DMS 273 treated with DMSO at 0.1 percent for 48 hours (cell line): ENCODE measurements at regions not wholly inside any gene's neighbourhood (a gene's known extent, or its start where the extent isn't known, plus 50 kb on each side); places are given as distances from the start of the nearest gene placed in this dataset.

Experiments used
- DNase-seq: peaks from one replicate; lab custom pipeline; 2025; lab: John Stamatoyannopoulos, UW

DNA sequence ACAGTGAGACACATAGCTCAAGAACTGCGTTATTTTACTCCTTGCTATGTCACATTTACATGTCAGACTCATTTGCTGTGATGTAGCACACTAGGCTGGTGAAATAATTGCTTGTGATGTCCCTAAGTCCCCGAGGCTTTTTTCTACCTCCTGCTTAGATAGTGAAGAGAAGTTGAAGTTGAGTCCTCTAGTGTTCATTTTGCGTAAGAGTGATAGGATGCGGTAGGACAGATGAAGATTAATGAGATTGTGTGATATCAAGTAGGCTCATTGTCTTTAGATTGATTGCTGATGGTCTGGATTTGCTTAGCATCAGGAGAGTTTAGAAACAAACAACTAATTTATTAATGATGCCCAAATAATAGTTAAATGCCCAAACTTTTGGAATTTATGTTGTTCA, 173.6 kb upstream of the NUDT6 start:
- no peak for DNase-seq

DNA sequence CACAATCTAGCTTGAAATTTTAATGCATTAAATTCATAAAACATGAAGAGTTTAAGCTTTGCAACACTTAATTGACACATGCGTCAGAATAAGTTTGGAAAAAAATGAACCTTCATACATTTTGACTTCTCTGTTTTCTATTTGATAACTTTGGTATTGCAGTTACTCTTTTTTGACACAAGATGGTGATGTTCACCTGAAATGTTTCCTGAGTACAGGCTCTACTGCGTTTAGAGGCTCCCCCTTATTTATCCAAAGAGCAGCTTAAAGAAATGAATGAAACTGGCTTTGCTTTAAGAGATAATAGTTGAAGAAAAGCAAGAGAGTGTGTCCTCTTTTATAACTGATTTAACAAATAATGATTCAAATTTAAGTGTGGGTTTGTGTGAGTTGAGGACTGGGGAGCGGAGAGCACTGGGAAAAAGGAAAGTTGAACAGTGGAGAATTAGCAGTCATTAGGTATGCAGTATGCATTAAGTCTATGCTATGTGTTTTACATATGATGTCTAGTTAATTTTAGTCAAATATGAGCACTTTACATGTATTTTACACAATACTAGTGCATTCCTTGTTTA, 180.6 kb upstream of the NUDT6 start:
- no peak for DNase-seq

DNA sequence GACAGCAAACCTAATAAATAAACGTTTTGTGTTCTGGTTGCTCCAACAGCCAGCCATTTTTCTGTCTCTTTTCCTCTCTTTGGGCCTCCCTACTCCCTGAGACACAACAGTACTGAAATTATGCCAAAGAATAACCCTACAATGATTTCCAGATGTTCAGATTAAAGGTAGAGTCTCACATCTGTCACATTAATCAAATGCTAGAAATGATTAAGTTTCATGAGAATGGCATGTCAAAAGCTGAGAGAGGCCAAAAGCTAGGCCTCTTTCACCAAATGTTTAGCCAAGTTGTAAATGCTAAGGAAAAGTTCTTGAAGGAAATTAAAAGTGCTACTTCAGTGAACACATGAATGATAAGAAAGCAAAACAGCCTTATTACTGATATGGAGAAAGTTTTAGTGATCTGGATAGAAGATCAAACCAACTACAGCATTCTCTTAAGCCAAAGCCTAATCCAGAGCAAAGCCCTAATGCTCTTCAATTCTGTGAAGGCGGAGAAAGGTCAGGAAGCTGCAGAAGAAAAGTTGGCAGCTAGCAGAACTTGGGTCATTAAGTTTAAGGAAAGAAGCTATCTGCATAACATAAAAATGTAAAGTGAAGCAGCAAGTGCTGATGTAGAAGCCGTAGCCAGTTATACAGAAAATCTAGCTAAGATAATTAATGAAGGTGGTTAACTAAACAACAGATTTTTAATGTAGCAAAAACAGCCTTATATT, 182.1 kb upstream of the NUDT6 start:
- no peak for DNase-seq

DNA sequence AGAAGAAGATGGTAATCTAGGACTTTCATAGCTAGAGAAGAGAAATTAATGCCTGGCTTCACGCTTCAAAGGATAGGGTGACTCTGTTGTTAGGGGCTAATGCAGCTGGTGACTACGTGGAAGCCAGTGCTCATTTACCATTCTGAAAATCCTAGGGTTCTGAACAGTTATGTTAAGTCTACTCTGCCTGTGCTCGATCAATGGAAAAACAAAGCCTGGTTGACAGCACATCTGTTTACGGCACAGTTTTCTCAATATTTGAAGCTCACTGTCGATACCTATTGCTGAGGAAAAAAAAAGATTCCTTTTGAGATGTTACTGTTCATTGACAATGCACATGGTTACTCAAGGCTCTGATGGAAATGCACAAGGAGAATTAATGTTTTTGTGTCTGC, 182.6 kb upstream of the NUDT6 start:
- no peak for DNase-seq

DNA sequence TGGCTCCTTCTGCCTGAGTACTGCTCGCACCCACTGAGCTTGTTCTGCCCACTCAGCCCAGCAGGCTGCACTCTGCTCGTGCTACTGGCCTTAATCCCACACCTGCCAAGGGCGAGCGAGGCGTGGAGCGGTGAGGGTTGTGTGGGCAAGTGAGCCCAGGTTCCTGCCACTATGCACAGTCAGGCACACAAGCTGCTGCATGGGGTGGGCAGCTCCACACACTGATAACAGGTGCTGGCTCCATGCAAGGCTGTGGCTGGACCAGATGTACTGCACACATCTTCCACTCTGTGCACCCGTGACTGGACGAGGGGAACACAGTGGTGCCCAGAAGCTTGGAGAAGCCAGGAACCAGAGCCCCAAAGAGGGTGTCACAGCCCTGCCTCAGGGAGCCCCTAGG, 184.3 kb upstream of the NUDT6 start:
- DNase-seq, result no peak

DNA sequence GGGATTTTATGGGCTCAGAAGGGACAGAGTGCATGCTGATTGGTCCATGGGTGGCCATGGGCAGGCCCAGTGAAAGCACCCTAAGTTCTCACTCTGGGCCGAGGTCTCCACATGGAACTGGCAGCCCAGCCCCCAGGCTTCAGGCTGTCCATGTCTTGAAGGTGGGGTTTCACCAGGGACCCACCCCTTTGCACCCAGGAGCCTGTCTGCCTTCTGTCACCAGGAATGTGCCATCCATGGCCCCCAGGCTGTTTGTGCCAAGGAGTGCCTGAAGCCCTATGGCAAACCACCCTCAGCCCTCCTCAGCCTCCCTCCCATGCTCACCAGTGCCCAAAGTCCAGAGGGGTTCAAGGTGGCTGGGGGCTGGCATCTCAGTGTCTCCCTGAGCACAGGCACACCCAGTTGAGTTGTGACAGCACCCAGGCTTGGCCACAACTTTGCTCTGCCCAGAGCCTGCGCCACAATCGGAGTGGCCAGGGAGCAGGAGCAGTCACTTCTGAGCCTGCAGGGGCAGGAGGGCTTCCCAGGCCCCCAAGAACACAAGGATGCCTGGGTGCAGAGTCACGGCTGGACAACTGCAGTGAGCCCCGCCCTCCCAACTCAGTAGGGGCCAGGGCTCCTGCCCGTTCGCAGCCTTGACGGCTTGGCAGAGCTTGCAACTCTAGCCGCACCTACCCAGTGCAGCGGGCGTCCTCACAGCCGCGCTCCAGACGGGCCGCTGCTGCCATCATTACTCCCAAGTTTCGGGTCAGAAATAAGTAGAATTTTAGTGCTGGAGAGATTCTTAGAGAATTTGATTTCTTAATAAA, 185.3 kb upstream of the NUDT6 start:
- no peak for DNase-seq

DNA sequence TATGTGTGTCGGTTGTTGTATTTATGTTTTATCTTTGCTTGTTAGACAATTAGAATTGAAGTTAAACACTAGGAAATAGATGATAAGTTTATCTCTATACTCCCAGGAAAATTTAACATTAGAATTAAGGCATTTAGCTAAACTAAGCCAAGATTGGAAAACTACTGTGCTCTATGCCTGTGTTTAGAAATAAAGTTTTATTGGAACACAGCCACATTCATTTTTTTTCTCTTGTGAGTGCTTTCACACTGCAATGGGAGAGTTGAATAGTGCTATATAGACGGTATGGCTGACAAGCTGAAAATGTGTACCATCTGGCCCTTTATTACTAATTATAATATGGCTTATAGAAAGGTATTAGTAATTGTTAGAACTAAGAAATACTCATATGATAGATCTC, 186.7 kb upstream of the NUDT6 start:
- no peak for DNase-seq

DNA sequence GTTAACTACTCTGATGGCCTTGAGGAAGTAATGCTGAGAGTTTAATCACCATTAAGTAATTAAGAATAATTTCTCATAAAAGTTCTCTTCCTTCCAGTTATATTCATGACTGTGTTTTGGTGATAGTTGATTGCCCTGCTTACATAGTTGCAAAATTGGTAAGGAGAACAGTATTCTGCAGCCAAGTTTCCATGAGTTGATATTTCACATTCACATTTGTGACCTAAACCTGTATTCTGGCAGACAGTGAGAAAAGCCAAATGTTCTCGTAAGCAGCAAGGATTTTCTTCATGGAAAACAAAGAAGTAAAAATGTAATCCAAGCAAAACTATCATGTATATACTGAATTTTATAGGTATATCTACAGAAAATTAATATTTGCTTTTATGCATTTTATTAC, 187.8 kb upstream of the NUDT6 start:
- DNase-seq, result no peak

DNA sequence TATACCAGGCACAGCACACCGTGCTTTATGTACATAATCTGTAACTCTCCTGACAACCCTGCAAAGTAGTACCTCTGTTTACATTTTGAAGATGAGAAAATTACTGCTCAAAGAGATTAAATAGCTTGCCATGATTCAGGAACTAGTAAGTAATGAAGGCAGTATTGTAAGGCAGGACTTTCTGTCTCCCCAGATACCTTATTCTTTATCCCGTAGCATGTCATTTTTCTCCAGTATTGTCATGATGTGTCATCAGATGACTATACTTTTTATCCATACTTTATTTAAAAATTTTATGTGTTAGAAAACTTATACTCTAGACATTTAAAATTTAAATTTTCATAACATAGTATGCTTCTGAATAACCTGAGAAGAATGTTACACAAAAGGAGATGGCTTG, 188.3 kb upstream of the NUDT6 start:
- no peak for DNase-seq

DNA sequence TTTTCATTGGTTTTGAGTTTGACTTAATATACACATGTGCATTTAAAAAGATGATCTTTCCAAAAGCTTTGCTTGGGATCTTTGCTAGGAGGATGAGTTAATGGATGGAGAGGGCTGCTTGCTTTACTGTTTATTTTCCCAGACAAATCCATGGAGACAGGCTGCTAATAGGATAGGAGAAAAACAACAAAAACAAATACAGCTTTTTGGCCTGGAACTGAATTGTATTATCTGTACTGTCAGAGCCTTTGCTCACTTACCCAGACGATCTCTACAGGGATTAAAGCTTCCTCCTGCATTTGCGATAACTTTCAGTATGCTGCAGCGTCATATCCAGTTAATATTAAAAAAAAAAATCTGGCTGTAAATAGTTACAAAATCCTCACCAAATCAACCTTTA, 190.8 kb upstream of the NUDT6 start:
- no peak for DNase-seq

DNA sequence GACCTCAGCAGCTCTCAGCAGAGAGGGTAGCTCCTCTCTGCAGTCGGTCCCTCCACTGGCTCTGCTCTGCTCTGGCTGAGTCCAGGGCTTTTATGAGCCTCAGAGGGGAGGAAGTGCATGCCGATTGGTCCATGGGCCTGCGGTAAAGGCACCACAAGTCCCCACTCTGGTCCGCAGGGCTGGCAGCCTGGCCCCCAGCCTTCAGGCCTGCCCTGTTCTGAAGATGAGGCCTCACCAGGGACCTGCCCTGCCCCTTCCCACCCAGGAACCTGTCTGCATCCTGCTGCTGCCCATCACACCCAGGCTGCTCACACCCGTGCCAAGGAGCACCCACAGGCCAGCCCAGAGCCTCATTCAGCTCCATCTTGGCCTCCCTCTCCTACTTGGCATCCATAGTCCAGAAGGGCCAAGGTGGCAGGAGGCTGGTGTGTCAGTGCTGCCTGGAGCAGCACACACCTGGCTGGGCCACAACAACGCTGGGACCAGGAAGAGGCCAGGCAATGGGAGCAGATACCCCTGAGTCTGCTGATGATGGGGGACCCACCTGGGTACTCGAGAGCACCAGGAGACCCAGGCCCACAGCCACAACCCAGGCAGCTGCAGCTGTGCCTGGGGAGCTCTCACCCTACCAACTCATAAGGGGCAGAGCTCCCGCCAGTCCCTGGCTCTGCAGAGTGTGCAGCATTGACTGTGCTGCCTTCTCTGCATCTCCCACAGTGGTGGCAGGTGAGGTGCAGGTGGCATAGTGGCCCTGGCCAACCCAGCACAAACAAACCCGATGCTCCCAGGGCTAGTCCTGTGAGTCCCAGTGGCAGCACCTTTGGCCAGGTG, 191.9 kb upstream of the NUDT6 start:
- no peak for DNase-seq

DNA sequence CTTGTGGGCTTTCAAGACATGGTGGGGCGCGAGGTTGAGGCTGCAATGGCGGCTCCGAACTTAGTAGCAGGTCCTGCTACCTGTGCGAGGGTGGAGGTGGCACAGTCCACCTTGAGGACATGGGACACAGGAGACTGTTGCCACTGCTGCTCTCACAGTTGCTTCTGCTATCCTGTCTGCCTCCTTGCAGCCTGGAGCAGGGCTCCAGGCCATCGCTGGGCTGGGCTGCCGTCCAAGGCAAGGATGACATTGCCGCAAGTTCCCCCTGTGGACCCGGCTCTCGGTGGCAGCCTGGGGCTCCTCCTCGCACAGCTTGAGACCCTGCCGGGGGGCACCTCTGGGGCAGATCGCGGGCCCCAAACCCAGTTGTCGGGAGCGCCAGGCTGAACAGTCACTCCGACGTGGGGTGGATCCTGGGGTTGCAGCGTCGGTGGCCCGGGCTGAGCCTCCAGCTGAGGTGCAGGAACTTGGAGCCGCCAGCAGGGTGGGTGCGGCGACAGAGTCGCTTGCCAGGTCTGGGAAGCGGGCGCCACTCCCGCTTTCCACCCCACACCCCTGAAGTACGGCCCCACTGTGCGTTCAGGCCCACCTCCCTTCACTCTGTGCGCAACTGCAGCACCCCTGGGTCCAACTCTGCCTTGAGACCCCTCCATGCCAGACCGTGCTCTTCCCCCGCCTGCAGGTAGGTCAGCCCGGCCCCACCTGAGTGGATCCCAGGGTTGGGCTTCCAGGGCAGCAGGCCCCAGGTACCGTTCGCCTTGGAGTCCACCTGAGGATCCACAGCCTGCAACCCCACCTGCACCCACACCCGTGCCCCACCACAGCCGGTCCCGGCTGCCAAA, 192.7 kb upstream of the NUDT6 start:
- no peak for DNase-seq

DNA sequence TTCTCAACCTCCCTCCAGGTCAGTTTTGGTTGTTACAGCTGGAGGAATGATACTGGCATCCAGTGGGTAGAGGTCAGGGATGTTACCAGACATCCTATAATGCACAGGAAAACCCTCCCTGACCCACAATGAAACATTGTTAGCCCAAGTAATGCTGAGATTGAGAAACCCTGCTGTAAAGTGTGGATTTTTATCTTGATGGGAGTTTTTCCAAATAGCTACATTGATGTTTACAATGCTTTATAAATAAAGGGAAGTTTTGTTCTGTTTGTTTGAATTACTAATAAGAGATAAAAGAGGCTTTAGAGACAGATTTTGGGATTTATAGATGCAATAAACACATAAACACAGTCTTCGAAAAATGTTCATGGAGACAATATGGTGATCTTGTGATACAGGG, 194.0 kb upstream of the NUDT6 start:
- DNase-seq, result no peak

DNA sequence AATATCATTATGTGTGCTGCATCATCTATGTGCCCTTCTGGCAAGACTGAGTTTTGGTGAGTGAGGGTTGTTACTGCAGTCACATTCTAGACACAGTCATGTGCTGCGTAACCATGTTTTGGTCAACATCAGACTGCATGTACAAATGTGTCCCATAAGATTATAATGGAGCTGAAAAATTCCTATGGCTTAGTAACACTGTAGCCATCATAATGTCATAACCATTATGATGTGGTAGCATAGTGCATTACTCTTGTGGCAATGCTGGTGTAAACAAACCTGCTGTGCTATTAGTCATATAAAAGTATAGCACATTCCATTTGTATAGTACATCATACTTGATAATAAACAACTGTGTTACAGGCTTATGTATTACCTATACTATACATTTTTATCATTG, 198.1 kb upstream of the NUDT6 start:
- DNase-seq, result no peak

DNA sequence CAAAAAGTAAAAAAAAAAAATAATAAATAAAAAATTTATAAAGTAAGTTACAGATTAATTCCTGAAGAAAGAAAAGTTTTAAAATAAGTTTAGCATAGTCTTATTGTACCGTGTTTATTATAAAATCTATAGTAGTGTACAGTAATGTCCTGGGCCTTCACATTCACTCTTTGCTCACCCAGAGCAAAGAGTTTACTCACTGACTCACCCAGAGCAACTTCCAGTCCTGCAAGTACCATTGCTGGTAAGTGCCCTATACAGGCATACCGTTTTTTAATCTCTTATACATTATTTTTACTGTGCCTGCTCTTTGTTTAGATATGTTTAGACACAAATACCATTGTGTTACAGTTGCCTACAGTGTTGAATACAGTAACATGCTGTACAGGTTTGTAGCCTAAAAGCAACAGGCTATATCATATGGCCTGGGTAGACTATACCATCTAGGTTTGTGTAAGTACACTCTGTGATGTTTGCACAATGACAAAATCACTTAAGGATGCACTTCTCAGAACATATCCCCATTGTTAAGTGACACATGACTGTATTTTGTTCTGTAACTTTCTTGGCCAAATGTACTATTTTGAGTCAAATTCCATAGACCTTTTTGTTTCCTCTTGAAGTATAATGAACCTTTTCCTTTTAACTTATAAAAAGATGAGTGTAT, 199.0 kb upstream of the NUDT6 start:
- DNase-seq, result no peak

DNA sequence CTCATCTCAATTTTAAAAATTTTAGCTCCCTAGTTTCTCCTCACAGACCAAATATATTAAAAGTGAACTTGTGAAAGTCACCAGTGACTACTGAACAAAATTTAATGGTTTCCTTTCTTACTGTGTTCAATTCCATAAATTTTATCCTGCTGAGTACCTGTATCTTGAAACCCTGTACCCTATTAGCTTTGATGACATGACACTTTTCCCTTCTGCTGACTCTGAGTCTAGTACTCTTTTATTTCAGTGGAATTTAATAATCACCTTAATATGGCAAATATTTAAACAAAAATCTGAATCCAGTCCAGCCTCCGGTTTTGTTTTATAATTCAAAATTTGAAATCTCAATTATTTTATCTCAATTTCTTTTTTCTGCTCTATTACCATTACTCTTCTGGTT, 203.1 kb upstream of the NUDT6 start:
- no peak for DNase-seq

DNA sequence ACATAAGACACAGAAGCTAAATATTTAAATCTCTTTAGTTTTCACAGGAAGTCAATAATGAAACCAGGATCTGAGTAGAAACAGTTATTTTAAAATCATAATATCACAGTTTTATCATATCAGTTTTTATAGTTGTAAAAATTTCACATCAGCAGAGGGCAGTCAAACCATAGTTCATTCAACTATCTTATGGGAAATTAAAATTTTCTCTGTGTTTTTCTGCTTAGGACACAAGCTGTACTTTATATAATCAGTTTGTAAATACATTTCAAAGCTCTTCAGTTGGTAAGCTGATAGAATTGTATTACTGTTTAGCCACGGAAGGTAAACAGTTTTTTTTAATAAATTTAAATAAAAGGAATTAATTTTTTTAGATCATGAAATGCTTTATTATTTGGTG, 204.8 kb upstream of the NUDT6 start:
- no peak for DNase-seq

DNA sequence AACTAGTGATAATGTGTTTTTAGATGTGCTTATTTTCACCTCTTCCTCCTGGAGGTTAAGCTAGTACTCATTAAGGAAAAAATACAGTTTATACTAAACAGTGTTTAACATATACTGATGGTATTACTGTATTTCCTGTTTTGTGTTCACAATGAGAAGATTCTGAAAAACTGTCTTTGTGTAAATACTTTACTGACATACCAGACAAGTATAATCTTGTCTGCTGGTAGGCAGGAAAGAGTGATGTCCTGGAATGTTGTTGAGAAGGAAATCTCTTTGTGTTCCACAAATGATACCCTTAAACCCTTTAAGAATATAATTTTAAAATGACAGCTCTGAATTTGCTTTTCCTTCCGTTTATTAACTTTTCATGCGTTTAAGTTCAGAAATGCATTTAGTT, 205.5 kb upstream of the NUDT6 start:
- no peak for DNase-seq

DNA sequence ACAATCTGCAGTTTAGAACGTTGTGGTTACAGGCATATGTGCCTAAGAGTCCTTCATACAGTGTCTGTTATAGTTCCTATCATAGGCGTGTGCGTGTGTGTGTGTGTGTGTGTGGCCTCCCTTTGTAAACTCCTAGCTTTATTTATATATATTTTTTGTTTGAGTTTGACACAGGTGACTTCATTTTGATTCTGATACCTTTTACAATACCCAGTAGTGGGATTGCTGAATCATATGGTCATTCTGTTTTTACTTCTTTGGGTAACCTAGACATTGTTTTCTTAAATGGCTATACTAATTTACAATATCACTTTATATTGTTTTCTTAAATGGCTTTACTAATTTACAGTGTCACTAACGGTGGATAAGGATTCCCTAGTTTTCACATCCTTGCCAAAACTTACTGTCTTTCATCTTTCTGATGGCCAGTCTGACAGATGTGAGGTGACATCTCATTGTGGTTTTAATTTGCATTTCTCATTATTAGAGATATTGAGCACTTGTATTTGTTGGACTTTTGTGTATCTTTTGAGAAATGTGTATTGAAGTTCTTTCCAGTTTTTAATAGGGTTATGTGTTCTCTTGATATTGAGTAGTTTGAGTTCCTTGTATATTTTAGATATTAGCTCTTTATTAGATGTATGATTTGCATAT, 211.1 kb upstream of the NUDT6 start:
- DNase-seq, result no peak

DNA sequence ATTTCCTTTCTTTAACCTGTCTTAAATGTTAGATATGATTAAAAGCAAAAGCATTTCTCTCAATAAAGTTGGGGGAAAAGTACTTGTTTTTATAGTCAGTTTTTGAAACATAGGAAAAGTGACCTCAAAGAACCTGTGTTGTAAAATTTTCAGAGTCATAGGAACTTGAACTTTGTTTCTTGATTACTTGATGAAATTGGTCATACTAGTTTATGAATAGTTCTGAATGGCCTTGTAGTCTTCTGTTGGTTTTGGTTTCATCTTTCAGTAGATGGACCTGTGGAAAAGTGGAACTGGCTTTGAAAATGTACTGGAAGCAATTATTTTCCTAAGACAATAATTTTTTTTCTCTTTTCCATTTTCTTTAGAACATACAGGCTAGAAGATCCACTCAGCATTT, 222.2 kb upstream of the NUDT6 start:
- DNase-seq, result no peak

DNA sequence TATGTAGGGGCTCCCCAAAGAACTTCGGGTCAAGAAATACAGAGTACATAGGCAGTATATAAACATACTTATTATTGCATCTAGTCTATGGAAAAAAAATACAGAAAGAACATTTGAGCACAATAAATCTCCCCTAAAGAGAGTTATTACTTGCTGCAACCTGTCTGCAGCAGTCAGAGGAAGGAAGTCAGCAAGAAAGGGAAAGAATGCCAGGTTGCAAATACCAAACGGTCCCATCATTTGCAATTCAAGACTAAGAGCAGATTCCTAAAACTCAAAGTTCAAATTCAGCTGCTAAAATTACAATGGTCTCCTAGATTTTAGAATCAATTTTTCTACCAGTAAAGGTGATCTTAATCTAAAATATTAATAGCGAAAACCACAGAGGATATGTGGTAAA, 236.2 kb upstream of the NUDT6 start:
- DNase-seq, result no peak
